Trophoblast cell (in vitro differentiated cells and primary cell): ENCODE measurements at regions not wholly inside any gene's neighbourhood (a gene's known extent, or its start where the extent isn't known, plus 50 kb on each side); places are given as distances from the start of the nearest gene placed in this dataset.

Source experiments
- DNase-seq, 2 donors: peaks; one replicate each; pipeline ENCODE4 v3.0.0-alpha.2; 2016
- H2AFZ ChIP-seq: 2 replicates; pipeline ENCODE4 v1.6.1; 2013; ENCODE audit warnings: low read length, moderate library complexity, mild to moderate bottlenecking; ENCODE audit not compliant: insufficient read depth, poor library complexity
- H2AK5ac ChIP-seq: 2 replicates; pipeline ENCODE4 v1.6.1; 2013; ENCODE audit warnings: mild to moderate bottlenecking, low read length
- H2BK120ac ChIP-seq: 2 replicates; pipeline ENCODE4 v1.6.1; 2013; ENCODE audit warnings: low read length, mild to moderate bottlenecking, moderate library complexity; ENCODE audit not compliant: insufficient read depth, poor library complexity
- H2BK12ac ChIP-seq: 2 replicates; pipeline ENCODE4 v1.6.1; 2013; ENCODE audit warnings: mild to moderate bottlenecking, low read length, moderate library complexity
- H2BK5ac ChIP-seq: 2 replicates; pipeline ENCODE4 v1.6.1; 2013; ENCODE audit warnings: low read length, low read depth, moderate library complexity, mild to moderate bottlenecking; ENCODE audit not compliant: poor library complexity
- H3K14ac ChIP-seq: 2 replicates; pipeline ENCODE4 v1.6.1; 2013; ENCODE audit warnings: mild to moderate bottlenecking, low read length
- H3K18ac ChIP-seq: 2 replicates; pipeline ENCODE4 v1.6.1; 2013; ENCODE audit warnings: mild to moderate bottlenecking, low read length
- H3K23ac ChIP-seq: 2 replicates; pipeline ENCODE4 v1.6.1; 2013; ENCODE audit warnings: low read length
- H3K27ac ChIP-seq: 2 replicates; pipeline ENCODE4 v1.5.1; 2013; ENCODE audit warnings: low read depth, mild to moderate bottlenecking, inconsistent platforms, low read length, moderate library complexity
- H3K27me3 ChIP-seq: 2 replicates; pipeline ENCODE4 v1.6.1; 2013; ENCODE audit warnings: inconsistent platforms, mild to moderate bottlenecking, low read length, moderate library complexity; ENCODE audit not compliant: insufficient read depth
- H3K36me3 ChIP-seq, 2 experiments: 1 replicate in 1 of 2; 2 replicates in 1 of 2; pipeline ENCODE4 v1.6.1; 2013; ENCODE audit warnings: low read length in 2 of 2, mild to moderate bottlenecking in 2 of 2, moderate library complexity in 1 of 2; ENCODE audit not compliant: insufficient read depth in 2 of 2, control insufficient read depth in 1 of 2
- H3K4ac ChIP-seq: 2 replicates; pipeline ENCODE4 v1.6.1; 2013; ENCODE audit warnings: low read depth, mild to moderate bottlenecking, low read length, moderate library complexity
- H3K4me1 ChIP-seq, 2 experiments: 1 replicate in 1 of 2; 2 replicates in 1 of 2; pipeline ENCODE4 v1.6.1; 2013; ENCODE audit warnings: low read length in 2 of 2, mild to moderate bottlenecking in 2 of 2, moderate library complexity in 1 of 2; ENCODE audit not compliant: insufficient read depth in 2 of 2, control insufficient read depth in 1 of 2
- H3K4me2 ChIP-seq: 2 replicates; pipeline ENCODE4 v1.6.1; 2013; ENCODE audit warnings: inconsistent platforms, mild to moderate bottlenecking, low read length, moderate library complexity
- H3K4me3 ChIP-seq: 2 replicates; pipeline ENCODE4 v1.5.1; 2013; ENCODE audit warnings: mild to moderate bottlenecking, low read depth, low read length, inconsistent platforms
- H3K79me1 ChIP-seq: one replicate; pipeline ENCODE4 v1.6.1; 2013; ENCODE audit warnings: low read length
- H3K79me2 ChIP-seq: 2 replicates; pipeline ENCODE4 v1.6.1; 2013; ENCODE audit warnings: low read length, mild to moderate bottlenecking; ENCODE audit not compliant: control insufficient read depth, insufficient read depth, poor library complexity
- H3K9ac ChIP-seq: 2 replicates; pipeline ENCODE4 v1.6.1; 2013; ENCODE audit warnings: mild to moderate bottlenecking, low read length
- H3K9me3 ChIP-seq: 2 replicates; pipeline ENCODE4 v1.6.1; 2013; ENCODE audit warnings: low read depth, mild to moderate bottlenecking, control low read depth, inconsistent platforms, low read length; ENCODE audit not compliant: insufficient read depth
- H4K12ac ChIP-seq: 2 replicates; pipeline ENCODE4 v1.6.1; 2013; ENCODE audit warnings: low read depth, mild to moderate bottlenecking, low read length, moderate library complexity
- H4K8ac ChIP-seq: 2 replicates; pipeline ENCODE4 v1.6.1; 2013; ENCODE audit warnings: low read depth, mild to moderate bottlenecking, low read length, moderate library complexity
- H4K91ac ChIP-seq: one replicate; pipeline ENCODE4 v1.6.1; 2013; ENCODE audit warnings: low read depth, mild to moderate bottlenecking, low read length, moderate library complexity
- WGBS: extraction: QIAGEN DNeasy Blood & Tissue Kit; methylation state at CpG from one replicate; pipeline ENCODE4 v1.1.7; 2013; ENCODE audit warnings: missing lambda C conversion rate; ENCODE audit not compliant: insufficient read length, insufficient coverage; ENCODE audit errors: extremely low coverage; 5-methylcytosine and 5-hydroxymethylcytosine counted together

DNA sequence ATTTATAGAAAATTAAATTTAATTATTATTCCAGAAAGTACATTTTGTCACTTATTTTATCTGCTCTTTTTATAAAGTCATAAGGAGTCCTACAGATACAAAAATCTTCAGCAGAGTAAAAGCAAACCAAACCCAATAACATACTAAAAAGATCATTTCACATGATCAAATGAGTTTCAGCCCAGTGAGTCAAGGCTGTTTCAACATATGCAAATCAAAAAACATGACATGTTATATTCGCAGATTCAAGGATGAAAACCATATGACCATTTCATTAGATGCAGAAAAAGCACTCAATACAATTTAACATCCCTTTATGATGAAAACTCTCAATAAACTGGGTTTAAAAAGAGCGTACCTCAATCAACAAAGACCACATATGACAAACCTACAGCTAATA is 214.3 kb downstream of the FAT4 start:
- Histone ChIP-seq H4K12ac (no peak overlapping the region), H4K8ac (no peak overlapping the region), H3K27me3 (no peaks in the 10 kb centered on the region), H2BK120ac (no peak overlapping the region), H3K4ac (no peak overlapping the region), H3K9ac (no peak overlapping the region), H2BK5ac (no peak overlapping the region), H3K27ac (no peak overlapping the region), H3K23ac (no peak overlapping the region), H2AK5ac (no peak overlapping the region), H4K91ac (no peak overlapping the region), H3K79me1 (no peaks in the 10 kb centered on the region), H3K79me2 (no peaks in the 10 kb centered on the region), H3K4me3 (no peak overlapping the region), H2BK12ac (no peak overlapping the region), H3K4me1 (no peaks in the 10 kb centered on the region), H3K4me2 (no peak overlapping the region), H3K9me3 (no peaks in the 10 kb centered on the region), H3K36me3 (no peaks in the 10 kb centered on the region), H3K14ac (no peak overlapping the region), H3K18ac (no peak overlapping the region), H2AFZ (no peak overlapping the region)
- DNase-seq: no peak
- no CpG with 5 or more reads among the region's 2 CpGs for WGBS

- WGBS: no CpG with 5 or more reads among the region's 1 CpG
- H3K18ac ChIP-seq: no peak overlapping the region
- no peaks in the 10 kb centered on the region for H3K79me1 ChIP-seq
- H4K91ac ChIP-seq: no peak overlapping the region
- peaks cover 0 to 2% of the 10 kb centered on the region in 2 experiments for H3K36me3 ChIP-seq
- no peak overlapping the region for H3K9ac ChIP-seq
- H3K4me1 ChIP-seq: no peaks in the 10 kb centered on the region
- DNase-seq: no peak
- no peak overlapping the region for H2AK5ac ChIP-seq
- no peak overlapping the region for H2BK5ac ChIP-seq
- H2BK120ac ChIP-seq: no peak overlapping the region
- H4K8ac ChIP-seq: no peak overlapping the region
- H3K27me3 ChIP-seq: no peaks in the 10 kb centered on the region
- no peaks in the 10 kb centered on the region for H3K9me3 ChIP-seq
- H3K4me3 ChIP-seq: no peak overlapping the region
- no peak overlapping the region for H2BK12ac ChIP-seq
- no peak overlapping the region for H4K12ac ChIP-seq
- H3K27ac ChIP-seq: no peak overlapping the region
- H3K23ac ChIP-seq: no peak overlapping the region
- no peaks in the 10 kb centered on the region for H3K79me2 ChIP-seq
- no peak overlapping the region for H3K4ac ChIP-seq
- no peak overlapping the region for H3K14ac ChIP-seq
- H3K4me2 ChIP-seq: no peak overlapping the region
- no peak overlapping the region for H2AFZ ChIP-seq
Observed at GRCh38 chr4:125538670-125539069, 223.9 kb downstream of the FAT4 start.

GRCh38 chr4:125539691-125540090 is 224.9 kb downstream of the FAT4 start:
- DNase-seq: no peak
- no peak overlapping the region for H3K14ac ChIP-seq
- H3K18ac ChIP-seq: no peak overlapping the region
- H3K9ac ChIP-seq: no peak overlapping the region
- H2AFZ ChIP-seq: no peak overlapping the region
- H3K79me2 ChIP-seq: no peaks in the 10 kb centered on the region
- no peak overlapping the region for H3K27ac ChIP-seq
- H4K91ac ChIP-seq: no peak overlapping the region
- no peaks in the 10 kb centered on the region for H3K4me1 ChIP-seq
- no peak overlapping the region for H4K8ac ChIP-seq
- H3K36me3 ChIP-seq: no peaks in the 10 kb centered on the region
- H2AK5ac ChIP-seq: no peak overlapping the region
- H3K4me2 ChIP-seq: no peak overlapping the region
- no peak overlapping the region for H2BK12ac ChIP-seq
- no peaks in the 10 kb centered on the region for H3K9me3 ChIP-seq
- no peak overlapping the region for H4K12ac ChIP-seq
- no peak overlapping the region for H2BK120ac ChIP-seq
- no peak overlapping the region for H3K23ac ChIP-seq
- H3K4ac ChIP-seq: no peak overlapping the region
- no peak overlapping the region for H3K4me3 ChIP-seq
- no peaks in the 10 kb centered on the region for H3K27me3 ChIP-seq
- WGBS: no CpG with 5 or more reads among the region's 2 CpGs
- no peak overlapping the region for H2BK5ac ChIP-seq
- H3K79me1 ChIP-seq: no peaks in the 10 kb centered on the region

DNA sequence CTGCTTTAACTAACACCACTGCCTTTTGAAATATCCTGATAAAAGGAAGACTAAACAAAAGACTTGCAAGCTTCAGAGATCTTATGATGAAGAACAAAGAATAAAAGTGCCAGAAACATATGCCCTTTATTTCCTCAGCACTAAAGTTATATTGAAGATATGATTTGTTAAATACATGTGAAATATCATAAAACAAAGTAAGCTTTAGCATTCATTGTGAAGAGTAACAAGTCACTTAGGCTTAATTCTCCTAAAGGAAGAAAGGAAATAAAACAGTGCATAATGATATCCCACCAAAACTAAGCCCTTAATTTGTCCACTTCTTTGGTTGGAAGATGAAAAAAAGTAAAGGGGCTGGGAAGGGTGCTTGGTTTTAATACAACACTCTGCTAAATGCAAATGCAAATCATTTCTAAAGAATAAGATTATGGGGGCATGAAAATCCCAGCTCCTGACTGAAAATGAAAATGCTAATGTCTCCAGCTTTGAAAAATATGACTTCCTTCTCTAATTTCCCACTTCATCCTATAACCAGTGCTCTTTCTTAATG is 227.2 kb downstream of the FAT4 start:
- Histone ChIP-seq H2AFZ (no peak overlapping the region), H2BK12ac (no peak overlapping the region), H2BK5ac (no peak overlapping the region), H3K4me3 (no peak overlapping the region), H3K4me2 (no peak overlapping the region), H4K8ac (no peak overlapping the region), H3K9me3 (peaks cover 4% of the 10 kb centered on the region), H3K23ac (no peak overlapping the region), H3K27ac (no peak overlapping the region), H3K4me1 (no peaks in the 10 kb centered on the region), H3K4ac (no peak overlapping the region), H3K36me3 (no peaks in the 10 kb centered on the region), H3K9ac (no peak overlapping the region), H2BK120ac (no peak overlapping the region), H4K91ac (no peak overlapping the region), H4K12ac (no peak overlapping the region), H3K79me2 (no peaks in the 10 kb centered on the region), H2AK5ac (no peak overlapping the region), H3K18ac (no peak overlapping the region), H3K14ac (no peak overlapping the region), H3K79me1 (no peaks in the 10 kb centered on the region), H3K27me3 (no peaks in the 10 kb centered on the region)
- DNase-seq: no peak
